ENCODE measurements at regions not wholly inside any gene's neighbourhood (a gene's known extent, or its start where the extent isn't known, plus 50 kb on each side); places are given as distances from the start of the nearest gene placed in this dataset.

DNA sequence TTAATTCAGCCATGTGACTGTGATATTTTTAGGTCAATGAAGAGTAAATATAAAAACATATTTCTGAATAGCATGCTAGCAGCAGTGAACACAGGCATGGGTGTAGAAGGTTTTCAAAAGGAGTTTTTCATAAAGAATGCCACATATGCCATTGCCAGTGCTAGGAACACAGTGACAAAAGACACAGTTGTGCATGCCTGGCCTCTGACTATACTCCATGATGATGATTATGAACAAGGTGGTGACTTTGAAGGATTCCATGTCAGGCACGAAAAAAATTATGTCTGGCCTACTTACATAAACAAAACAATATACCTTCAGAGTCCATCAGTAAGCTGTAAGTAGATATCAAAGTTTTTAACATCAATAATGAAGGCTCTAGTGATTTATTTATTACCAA, 438.7 kb downstream of the TLE1 start:
- DNase-seq (ENCODE audit: low spot score) = no peak

DNA sequence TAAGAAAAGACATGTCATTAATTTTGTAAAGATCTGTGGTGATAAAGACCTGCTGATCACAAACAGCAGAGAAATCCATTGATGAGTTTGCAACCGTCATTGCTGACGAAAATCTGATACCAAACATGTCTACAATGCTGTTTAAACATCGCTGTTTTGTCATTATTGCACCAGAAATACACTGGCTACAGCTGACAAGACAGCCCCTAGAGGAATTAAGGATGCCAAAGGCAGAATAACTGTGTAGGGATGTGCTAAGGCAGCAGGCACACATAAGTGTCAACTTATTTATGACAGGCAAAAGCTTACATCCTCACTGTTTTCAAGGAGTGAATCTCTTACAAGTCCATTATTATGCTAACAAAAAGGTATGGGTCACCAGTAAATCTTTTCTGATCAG, 439.3 kb downstream of the TLE1 start:
- no peak for DNase-seq (ENCODE audit: low spot score)

DNA sequence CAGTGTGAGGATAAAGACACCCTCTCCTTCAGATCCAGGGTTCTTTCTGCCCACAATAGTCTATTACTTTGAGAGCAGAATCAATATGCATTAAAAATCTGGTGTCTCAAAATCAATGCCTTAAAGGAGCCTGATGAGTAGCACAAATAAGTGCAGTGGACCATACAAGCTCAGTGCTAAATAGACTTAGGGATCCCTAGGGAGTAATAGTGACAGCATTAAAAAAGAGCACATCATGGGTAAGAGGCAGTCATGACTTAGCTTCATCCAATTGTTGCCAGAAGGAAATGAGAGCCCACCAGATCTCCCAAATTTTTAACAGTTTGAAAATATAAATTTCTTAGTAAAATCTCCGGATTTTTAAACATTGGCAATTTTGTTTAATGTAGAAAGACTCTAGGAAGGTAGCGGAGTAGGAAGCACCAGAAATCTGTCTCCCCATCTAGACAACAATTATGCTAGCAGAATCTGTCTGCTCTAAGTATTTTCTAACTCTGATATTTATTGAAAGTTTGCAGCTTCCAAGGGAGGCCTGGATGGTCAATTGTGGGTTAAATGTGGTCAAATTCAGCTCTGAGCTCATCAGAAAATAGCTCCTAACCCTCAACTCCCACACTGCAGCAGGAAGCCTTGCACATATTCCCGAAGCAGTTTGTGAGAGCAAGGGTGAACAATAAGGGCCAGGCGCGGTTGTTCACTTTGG, 443.9 kb downstream of the TLE1 start:
- no peak for DNase-seq (ENCODE audit: low spot score)

DNA sequence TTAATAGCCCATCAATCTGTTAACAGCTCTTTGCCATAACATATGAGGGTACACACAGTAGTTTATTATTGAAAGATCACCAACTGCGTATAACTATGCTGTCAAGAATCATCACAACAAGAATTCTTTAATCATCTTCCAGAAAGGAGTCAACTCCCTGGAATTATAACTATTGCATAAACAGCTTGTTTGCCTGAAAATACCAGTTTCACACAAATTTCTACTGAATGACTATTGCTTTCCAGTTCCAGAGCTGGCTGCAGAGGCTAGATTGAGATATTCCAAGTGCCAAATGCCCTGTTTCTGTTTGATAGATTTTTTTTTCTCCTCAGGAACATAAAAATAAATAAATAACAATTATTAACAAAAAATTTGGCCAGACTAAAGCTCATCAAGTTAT, 444.7 kb downstream of the TLE1 start:
- DNase-seq (ENCODE audit: low spot score) = peak; percentile 12

DNA sequence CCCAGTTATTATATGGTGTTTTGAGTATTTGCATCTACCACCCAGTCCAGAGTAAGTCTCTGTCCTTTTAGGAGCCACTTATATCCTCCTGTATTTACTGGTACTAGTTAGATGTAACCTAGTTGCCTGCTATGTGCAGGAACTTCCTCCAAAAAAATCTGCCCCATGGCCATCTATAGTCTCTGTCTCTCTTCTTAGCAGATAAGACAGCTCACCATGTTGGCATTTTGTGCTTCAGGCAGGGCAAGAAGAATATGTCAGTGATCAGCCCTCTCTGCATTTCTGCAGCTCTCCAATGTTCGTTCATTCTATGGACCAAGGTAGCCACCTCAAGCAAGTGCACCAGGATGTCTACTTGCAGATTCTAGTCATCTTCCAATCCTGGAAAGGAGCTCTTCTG, 446.5 kb downstream of the TLE1 start:
- no peak for DNase-seq (ENCODE audit: low spot score)

DNA sequence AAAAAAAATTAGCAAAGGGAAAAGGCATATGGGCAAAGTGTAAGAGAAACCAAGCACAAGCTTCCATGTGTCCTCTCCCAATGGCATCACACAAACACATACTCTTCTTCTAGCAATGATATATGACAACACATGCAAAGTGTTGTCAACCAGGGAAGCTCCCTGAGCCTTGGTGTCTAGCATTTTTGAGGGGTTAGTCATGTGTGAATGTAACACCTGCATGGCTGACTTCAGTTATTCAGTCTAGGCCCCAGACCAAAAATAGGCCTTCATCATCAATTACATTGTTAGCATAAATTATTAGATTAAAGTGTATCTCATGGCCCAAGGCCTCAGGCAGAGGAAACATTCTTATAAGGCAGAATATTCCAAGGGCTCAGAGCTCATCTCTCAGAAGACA, 450.0 kb downstream of the TLE1 start:
- no peak for DNase-seq (ENCODE audit: low spot score)

DNA sequence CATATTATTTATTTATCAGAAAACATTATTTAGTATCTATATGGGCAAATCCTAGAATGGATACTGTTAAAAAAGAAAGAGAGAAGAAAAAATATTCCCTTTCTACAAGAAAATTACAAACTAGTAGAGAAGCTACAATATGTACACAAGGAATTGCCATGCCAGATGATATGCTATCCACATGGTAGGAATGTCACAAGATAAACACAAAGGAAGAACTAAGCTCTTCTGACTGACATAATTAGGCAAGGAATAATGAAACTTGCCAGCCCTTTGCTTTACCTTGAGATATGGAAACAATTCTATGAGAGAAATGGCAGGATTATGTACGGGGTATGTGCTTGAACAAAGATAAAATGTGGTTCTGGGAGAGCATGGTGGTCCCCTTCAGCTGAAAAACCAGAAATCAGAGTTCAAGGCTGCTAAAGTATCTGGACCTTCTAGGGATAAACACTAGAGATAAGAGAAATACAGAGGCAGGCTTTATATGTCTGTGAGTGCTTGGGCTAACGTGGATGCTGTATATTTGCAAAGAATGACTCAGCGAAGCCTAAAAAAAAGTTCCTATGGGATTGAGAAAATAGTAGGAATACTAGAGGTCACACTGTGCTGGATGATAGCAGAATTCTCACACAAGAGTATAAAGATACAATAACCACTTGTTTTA, 451.6 kb downstream of the TLE1 start:
- DNase-seq (ENCODE audit: low spot score) = no peak

DNA sequence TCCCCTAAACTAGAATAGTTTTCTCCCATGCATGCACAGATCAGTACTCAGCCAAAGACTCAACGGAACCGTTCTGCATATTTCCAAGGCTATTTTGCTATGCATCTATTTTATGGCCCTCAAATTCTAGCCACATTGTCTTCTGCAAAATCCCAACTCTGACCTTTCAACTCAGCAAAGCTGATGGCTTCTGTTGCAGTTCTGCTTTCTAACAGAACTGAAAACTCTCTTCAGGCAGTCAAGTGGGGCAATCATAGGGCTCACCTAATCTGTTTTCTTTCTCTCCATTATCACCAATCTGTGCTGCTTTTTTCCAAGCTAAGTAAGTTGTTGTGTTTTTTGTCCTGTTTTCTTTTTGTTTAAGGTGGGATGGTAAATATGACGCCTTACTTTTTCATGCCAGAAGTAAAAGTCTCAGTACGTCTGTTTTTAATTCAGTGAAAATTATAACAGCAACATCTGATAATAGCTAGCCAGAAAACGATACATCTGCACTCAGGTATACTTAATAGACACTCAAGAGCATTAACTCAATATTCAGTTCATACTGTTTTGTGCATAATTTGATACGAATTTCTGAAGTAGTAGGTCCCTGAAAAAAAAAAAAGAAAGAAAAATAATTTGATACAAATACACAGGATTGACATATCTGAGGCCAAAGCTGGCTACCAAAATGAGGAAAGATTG, 454.3 kb downstream of the TLE1 start:
- no peak for DNase-seq (ENCODE audit: low spot score)

DNA sequence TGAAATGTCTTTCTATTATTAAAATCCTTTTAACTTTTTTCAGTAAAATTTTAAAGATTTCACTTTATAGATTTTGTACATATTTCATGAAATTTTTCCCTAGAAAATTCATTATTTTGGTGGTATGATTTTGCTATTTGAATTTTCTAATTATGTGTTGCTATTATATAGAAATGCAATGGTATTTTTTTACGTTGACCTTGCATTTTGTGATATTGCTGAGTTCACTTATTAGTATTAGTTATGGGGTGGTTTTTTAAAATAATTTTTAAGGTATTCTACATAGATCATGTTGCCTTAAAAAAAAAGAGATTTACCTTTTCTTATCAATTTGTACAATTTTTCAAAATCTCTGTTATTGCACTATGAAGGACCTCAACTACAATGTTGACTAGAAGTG, 458.3 kb downstream of the TLE1 start:
- DNase-seq (ENCODE audit: low spot score) = no peak

DNA sequence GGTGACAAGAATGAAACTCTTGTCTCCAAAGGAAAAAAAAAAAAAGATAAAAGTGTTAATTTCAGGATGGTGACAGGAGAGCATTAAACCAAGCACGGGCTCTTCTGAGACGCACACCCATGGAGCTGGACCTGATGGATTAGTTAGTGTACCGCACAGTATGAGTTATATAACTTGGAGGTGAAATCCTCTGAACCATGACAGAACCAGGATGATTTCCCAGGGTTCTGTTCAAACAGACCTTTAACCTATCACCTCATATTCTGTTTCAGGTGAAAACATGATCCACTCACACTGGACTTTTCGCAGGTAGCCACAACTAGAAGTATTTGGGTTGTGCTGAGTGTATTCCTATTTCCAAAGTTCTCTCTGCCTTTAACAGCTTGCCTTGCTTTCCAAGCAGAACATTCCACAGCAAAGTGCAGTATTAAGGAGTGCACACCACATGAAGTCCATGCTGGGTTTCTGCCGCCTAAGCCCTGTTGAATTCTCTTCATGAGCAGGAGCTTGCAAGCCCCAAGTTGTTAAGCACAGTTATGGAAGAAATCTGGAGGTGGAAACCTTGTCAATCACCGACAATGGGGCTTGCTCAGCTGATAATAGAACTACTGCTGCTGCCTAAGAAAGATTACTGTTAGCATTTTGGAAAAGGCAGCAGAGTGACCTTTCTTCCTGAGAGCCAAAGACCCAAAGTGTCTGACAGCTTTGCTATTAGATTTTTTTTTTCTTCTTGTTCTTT, 461.7 kb downstream of the TLE1 start:
- no peak for DNase-seq (ENCODE audit: low spot score)

DNA sequence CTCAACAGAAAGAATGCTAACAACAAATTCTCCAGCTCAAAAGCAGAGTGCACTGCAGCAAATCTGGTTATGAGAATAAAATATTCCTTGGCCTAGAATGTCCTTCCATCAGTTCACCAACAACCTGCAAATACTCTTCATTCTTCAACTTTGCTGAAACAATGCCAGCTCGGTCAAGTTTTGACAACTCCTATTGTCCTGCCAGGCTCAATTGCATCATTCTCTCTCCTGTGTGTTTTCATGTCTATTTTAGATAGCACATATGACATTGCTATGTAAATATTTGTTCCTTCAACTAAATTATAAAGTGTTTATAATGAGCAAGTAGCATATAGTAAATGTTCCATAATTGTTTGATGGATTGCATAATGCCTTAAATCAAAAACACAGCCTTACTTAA, 463.8 kb downstream of the TLE1 start:
- DNase-seq (ENCODE audit: low spot score) = no peak

DNA sequence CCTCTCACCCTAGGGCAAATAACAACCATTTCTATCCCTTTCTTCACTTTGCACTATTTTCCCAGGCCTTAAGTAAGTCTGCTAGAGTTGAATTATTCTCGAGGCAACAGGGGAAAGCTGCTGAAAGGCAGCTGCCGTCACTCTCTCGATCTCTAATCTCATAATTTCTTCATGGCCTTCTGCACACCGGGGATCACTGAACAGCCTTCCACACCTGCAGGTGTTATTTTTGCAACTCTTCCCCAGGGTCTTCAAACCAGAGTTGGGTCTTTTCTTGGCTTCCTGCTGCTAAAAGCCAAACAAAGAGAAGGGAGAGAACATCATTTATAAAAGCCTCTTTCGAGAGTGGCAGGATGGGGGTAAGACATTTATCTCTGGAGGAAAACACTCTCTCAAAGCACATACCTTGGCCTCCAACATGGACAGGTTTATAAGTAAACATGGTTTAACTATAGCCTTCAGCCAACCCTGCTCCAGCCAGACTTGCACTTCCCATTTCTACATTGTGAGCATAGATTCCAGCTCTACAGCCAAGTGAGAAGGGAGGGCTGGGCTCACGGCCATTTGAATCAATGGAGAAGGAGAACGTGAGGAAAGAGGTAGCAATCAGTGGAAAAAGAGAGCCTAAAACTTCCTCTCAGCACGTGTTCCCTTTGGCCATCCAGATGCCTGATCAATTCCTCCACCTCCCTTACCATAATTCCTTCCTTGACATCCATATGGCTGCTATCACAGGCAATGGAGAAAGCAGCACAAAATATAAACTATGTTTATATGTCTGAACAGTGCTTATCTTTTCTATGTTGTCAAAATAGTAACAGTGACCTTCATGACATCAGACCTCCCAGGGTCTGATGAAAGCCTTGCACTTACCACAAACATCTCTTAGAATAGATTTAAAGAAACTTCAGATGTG, 464.9 kb downstream of the TLE1 start:
- no peak for DNase-seq (ENCODE audit: low spot score)

DNA sequence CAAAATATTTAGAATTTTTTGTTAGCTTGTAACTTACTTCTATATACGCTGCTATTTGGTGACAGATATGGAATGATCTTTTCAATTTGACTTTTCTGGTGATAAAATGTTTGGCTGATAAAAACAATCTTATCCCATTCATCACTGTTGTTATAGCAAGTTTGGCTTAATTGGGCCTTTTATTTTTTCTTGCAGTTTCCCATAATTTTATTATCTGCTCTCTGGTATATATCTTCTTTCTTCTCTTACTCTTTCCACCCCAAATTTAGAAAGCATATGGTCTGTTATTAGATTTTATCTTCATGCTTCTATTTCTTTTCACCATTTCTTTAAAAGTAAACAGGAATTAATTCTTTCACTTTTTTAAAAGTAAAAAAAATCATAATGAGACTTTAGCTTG, 474.4 kb downstream of the TLE1 start:
- no peak for DNase-seq (ENCODE audit: low spot score)

DNA sequence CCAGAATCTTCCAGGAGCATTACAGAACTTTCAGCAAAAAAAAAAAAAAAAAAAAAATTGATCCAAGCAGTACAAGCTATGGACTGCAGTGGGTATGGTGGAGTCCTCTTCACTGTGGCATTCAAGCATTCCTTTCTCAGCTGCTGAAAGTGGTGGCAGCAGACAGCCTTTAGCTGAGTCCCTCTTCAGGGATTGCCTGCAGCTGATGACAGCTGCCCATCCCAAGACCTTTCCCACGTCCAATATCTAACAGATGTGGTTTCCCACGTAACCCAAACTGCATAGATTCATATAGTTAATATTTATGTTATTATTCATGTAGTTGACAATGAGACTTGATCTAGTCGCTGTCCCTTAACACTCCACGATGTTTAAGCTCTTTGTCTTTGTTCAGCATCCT, 475.9 kb downstream of the TLE1 start:
- no peak for DNase-seq (ENCODE audit: low spot score)

DNA sequence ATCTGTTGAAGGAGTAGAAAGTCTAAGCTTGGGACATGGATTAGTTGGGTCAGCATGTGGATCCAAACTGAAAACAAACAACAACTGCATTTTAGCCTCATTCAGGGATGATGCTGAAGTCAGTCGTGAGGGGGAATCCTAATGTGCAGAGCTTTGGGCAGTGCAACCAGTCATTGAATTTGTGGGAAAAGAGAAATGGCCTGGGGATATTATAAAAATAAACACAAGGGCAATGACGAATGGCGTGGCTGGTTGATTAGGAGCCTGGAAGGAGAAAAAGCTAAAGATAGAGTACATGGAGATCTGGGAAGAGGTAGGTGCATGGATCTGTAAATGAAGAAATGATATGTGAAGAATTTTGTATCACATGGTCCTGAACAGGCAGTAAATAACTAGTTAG, 477.6 kb downstream of the TLE1 start:
- DNase-seq (ENCODE audit: low spot score) = no peak

DNA sequence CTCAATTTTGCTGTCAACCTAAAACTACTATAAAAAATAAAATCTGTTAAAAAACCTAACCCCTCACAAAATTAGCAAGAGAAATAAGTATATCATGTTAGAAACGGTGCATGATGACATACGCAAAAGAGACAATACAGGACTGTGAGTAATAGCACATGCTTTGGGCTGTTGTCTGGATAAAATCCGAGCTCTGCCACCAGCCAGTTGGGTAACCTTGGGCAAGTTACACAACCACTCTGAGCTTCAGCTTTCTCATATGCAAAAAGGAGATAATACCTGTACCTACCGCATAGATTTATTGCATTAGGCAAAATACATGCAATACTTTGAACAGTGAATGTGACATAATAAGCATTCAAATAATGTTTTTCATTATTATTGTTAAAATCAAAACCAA, 481.7 kb downstream of the TLE1 start:
- no peak for DNase-seq (ENCODE audit: low spot score)

DNA sequence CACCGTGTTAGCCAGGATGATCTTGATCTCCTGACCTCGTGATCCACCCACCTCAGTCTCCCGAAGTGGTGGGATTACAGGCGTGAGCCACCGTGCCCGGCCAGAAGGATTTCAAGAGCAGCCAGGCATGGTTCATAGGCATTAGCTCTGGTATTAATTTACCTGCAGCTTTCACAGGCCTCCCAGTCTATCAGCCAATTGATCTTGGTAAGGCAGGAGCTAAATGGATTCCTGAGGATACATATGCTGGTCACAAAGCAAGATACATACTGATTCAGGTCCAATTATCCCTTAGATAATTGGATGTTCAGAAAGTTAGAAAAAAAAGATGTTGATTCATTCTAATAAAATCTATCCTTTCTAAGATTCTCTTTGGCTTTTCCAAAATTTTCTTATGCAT, 487.1 kb downstream of the TLE1 start:
- DNase-seq (ENCODE audit: low spot score) = no peak

DNA sequence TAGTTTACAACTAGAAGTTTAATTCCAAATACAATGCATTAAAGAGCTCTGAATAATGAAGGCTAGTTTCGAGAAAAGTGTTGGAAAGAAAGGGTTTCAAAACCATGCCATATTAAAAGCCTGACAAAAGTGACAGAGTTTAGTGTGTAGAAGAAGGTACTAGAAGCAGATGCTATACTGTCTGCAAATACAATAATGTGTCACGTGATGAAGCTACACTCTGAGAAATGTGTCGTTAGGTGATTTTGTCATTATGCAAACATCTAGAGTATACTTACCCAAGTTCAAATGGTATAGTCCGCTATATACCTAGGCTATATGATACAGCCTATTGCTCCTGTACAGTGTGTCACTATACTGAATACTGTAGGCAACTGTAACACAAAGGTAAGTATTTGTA, 494.1 kb downstream of the TLE1 start:
- DNase-seq (ENCODE audit: low spot score) = no peak

DNA sequence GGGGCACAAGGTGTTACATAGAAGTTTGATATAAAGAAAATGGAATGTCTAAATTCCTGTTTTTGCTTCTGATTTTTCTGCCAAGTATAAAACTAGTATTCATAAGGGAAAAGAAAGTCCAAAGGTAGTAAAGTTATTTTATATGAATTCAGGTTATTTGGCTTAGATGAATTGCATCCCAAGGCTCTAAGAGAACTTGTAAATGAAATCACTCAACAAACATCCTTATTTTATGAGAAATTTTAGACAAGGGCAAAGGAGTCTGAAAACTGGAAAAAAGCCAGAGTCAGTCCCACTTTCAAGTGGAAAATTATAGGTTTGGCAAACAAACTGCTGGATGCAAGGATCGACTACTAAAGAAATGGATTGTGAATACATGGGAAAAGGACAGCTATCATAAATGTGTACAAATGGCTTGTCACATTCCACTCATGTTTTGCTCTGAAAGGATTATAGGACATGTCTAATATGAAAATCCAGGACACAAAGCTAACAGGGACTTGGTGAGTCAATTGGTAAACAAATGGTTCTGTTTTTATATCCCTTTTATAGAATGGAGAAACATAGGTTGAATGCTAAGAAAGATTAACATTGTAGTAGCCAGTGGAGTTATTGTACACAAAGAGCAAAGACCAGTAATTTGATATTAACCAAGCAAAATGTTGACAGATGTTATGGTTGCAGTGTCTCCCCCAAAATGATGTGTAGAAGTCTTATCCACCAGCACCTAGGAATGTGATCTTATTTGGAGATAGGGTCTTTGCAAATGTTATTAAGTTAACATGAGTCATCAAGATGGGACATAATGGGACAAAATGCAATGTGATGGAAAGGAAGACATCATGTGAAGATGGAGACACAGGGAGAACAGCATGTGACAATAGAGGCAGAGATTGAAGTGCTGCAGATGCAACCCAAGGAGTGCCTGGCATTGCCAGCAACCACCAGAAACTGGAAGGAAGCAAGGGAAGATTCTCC, 495.7 kb downstream of the TLE1 start:
- DNase-seq (ENCODE audit: low spot score) = no peak

DNA sequence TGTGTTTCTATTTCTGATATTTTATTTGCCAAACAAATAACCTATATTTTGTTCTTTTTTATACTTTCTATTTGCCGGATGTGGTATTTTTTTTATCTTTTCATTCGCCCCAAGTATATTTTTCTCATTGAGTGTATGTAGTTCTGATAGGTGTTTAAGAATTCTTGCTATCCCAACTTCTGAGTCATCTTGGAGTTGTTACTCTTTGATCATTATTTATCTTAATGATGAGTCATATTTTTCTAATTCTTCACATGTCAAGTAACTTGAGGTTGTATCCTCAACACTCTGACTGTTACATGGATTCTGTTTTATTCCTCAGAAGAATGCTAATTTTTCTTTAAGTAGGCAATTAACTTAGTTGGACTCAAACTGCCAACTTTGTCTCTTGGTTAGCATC, 498.1 kb downstream of the TLE1 start:
- no peak for DNase-seq (ENCODE audit: low spot score)

DNA sequence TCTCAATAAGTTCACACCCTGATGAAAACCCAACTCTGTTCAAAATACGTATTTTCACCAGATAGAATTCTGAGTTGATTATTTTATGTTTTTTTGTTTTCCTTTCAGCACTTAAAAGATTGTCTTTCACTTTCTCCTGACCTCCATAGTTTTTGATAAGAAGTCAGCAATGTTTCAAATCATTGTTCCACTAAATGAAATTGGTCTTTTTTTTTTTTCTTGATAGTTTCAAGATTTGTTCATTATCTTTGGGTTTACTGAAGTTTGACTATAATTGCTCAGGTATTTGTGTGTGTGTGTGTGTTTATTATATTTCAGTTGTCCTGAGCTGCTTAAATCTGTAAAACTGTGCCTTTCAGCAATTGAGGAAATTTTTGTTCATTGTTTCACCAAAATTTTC, 498.7 kb downstream of the TLE1 start:
- DNase-seq (ENCODE audit: low spot score) = no peak

Data from AG08395 (cell line).